ENCODE measurements at regions not wholly inside any gene's neighbourhood (a gene's known extent, or its start where the extent isn't known, plus 50 kb on each side); places are given as distances from the start of the nearest gene placed in this dataset.

DNA sequence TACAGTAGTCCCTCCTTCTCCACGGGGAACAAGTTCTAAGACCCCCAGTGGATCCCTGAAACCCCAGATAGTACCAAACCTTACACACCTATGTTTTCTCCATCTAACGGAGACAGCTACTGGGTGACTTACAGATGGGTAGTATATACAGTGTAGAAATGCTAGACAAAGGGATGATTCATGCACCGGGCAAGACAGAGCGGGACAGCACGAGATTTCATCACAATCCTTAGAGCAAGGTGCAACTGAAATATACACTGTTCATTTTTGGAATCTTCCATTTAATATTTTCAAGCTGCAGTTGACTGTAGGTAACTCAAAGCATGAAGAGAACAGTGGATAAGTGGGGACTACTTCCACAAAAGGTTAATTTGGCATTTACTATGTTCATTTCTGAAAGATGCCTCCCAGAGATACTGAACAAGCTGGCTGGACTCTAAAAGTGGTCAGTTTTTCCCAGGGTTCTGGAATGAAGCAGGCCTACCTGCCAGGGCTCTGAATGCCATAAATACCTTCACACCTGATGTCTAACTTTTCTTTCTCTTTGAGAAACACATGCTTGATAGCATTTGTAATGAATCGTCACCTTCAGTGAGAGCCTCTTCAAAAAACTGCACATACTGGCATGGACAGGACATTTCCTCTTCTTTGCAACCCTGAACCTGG is 127.7 kb upstream of the FOXN3 start:
- Histone ChIP-seq H3K4me1 (peaks cover 8% of the 10 kb centered on the region), H3K27me3 (ENCODE audit: insufficient read depth in 3 of 3, low read length in 2 of 3) (no peaks in the 10 kb centered on the region), H3K4me3 (no peak overlapping the region), H3K27ac (no peak overlapping the region), H3K9me3 (no peaks in the 10 kb centered on the region), H3K36me3 (ENCODE audit: insufficient read depth in 1 of 2, low read depth in 1 of 2) (no peaks in the 10 kb centered on the region)
- no peak for TF ChIP-seq CTCF (IDR thresholded peaks at IDR 0.05)
- DNase-seq: no peak
- intact Hi-C loops (cut with DNase I): no loop called here
- 93 to 96% (median 95%) methylated on average over 6 of the region's 6 CpGs for WGBS, 3 donors
- ATAC-seq: no peak

DNA sequence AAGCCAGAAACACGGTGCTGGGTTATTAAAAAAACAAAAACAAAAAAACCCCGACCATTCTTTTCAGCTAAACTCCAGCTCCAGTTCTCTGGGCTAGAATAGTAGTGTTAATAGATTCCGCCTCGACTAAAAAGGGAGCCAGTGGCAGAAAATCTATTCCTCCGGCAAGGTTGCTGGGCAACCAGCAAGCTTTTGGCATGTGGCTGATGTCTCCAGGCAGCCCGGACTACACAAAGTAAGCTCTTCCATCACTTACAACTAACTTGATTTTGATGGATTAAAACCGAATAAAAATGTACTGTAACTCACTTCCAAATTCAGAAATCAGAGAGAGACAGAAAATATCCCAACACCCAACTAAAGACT is 126.4 kb upstream of the FOXN3 start:
- peak overlapping the region; percentile 16 for H3K27ac ChIP-seq
- DNase-seq (no peak), ATAC-seq (peak in 1 of 4 donors; percentile 42)
- 10 to 20% (median 16%) methylated on average over 7 of the region's 7 CpGs for WGBS, 3 donors
- no peak overlapping the region for H3K4me3 ChIP-seq
- H3K4me1 ChIP-seq: peaks cover 8% of the 10 kb centered on the region
- TF ChIP-seq CTCF (IDR thresholded peaks at IDR 0.05): no peak
- H3K9me3 ChIP-seq: no peaks in the 10 kb centered on the region
- no peaks in the 10 kb centered on the region for H3K36me3 ChIP-seq (ENCODE audit: insufficient read depth in 1 of 2, low read depth in 1 of 2)
- no peaks in the 10 kb centered on the region for H3K27me3 ChIP-seq (ENCODE audit: insufficient read depth in 3 of 3, low read length in 2 of 3)
- intact Hi-C loops (cut with DNase I): no loop called here

GRCh38 chr14:89542786-89543424 is 125.9 kb upstream of the FOXN3 start:
- ATAC-seq: no peak
- 29 to 42% (median 41%) methylated on average over 4 of the region's 4 CpGs for WGBS, 3 donors
- intact Hi-C loops (cut with DNase I): no loop called here

GRCh38 chr14:89540830-89541470 is 123.9 kb upstream of the FOXN3 start:
- 85 to 87% (median 85%) methylated on average over 5 of the region's 5 CpGs for WGBS, 3 donors
- ATAC-seq (no peak), DNase-seq (no peak)
- H3K4me1 ChIP-seq: peaks cover 11% of the 10 kb centered on the region
- no peaks in the 10 kb centered on the region for H3K36me3 ChIP-seq (ENCODE audit: insufficient read depth in 1 of 2, low read depth in 1 of 2)
- TF ChIP-seq CTCF (IDR thresholded peaks at IDR 0.05): no peak
- no peaks in the 10 kb centered on the region for H3K27me3 ChIP-seq (ENCODE audit: insufficient read depth in 3 of 3, low read length in 2 of 3)
- intact Hi-C loops (cut with DNase I): no loop called here
- no peaks in the 10 kb centered on the region for H3K9me3 ChIP-seq
- no peak overlapping the region for H3K27ac ChIP-seq
- no peak overlapping the region for H3K4me3 ChIP-seq

More at GRCh38 chr14:89542786-89543424, 125.9 kb upstream of the FOXN3 start:
- H3K4me1 ChIP-seq: peaks cover 8% of the 10 kb centered on the region
- H3K36me3 ChIP-seq (ENCODE audit: insufficient read depth in 1 of 2, low read depth in 1 of 2): no peaks in the 10 kb centered on the region
- no peak for TF ChIP-seq CTCF (IDR thresholded peaks at IDR 0.05)
- H3K27ac ChIP-seq: peak overlapping the region; percentile 16
- DNase-seq: no peak
- no peak overlapping the region for H3K4me3 ChIP-seq
- H3K27me3 ChIP-seq (ENCODE audit: insufficient read depth in 3 of 3, low read length in 2 of 3): no peaks in the 10 kb centered on the region
- H3K9me3 ChIP-seq: no peaks in the 10 kb centered on the region

Data from psoas muscle (tissue), 7 donors.